ENCODE measurements at regions not wholly inside any gene's neighbourhood (a gene's known extent, or its start where the extent isn't known, plus 50 kb on each side); places are given as distances from the start of the nearest gene placed in this dataset.

GRCh38 chr5:6059137-6059800, 319.1 kb downstream of the MED10 start:
- no peak for DNase-seq

GRCh38 chr5:6058055-6058715, 320.2 kb downstream of the MED10 start:
- DNase-seq, result no peak

- no peak for DNase-seq
These were observed 322.1 kb downstream of the MED10 start for GRCh38 chr5:6056280-6056679.

- DNase-seq, result no peak
These were observed 328.7 kb downstream of the MED10 start for GRCh38 chr5:6049662-6050061.

GRCh38 chr5:6048746-6049145, 329.6 kb downstream of the MED10 start:
- no peak for DNase-seq

- no peak for DNase-seq
These were observed 331.9 kb downstream of the MED10 start for GRCh38 chr5:6046296-6046967.

GRCh38 chr5:6043491-6044310, 334.6 kb downstream of the MED10 start:
- DNase-seq, result no peak

- no peak for DNase-seq
These were observed 336.3 kb downstream of the MED10 start for GRCh38 chr5:6041977-6042550.

- DNase-seq, result no peak
These were observed 339.2 kb downstream of the MED10 start for GRCh38 chr5:6039111-6039510.

GRCh38 chr5:6036006-6036405, 342.3 kb downstream of the MED10 start:
- DNase-seq, result no peak

GRCh38 chr5:6029811-6030271, 348.5 kb downstream of the MED10 start:
- no peak for DNase-seq

- DNase-seq, result no peak
These were observed 351.5 kb downstream of the MED10 start for GRCh38 chr5:6026766-6027406.

GRCh38 chr5:6019612-6020011, 358.7 kb downstream of the MED10 start:
- DNase-seq, result no peak

- DNase-seq, result no peak
These were observed 364.8 kb downstream of the MED10 start for GRCh38 chr5:6013506-6013905.

GRCh38 chr5:6011199-6011598, 367.1 kb downstream of the MED10 start:
- no peak for DNase-seq

- DNase-seq, result no peak
These were observed 371.5 kb downstream of the MED10 start for GRCh38 chr5:6006838-6007314.

- DNase-seq, result no peak
These were observed 375.1 kb downstream of the MED10 start for GRCh38 chr5:6003040-6003825.

- no peak for DNase-seq
These were observed 377.5 kb downstream of the MED10 start for GRCh38 chr5:6000867-6001266.

- DNase-seq, result no peak
These were observed 382.5 kb downstream of the MED10 start for GRCh38 chr5:5995819-5996218.

- DNase-seq, result no peak
These were observed 391.7 kb downstream of the MED10 start for GRCh38 chr5:5986492-5987178.

- no peak for DNase-seq
These were observed 393.0 kb downstream of the MED10 start for GRCh38 chr5:5985332-5985731.

All from activated CD8-positive, alpha-beta memory T cell treated with anti-CD3 and anti-CD28 coated beads, Interleukin-2, amount 50 U/mL, for 48 hours (primary cell).